ENCODE measurements at regions not wholly inside any gene's neighbourhood (a gene's known extent, or its start where the extent isn't known, plus 50 kb on each side); places are given as distances from the start of the nearest gene placed in this dataset.

- CTCF ChIA-PET = interaction anchor here (0.7 kb wide), 1 partner anchor 290 kb away, joined by 3 read pairs; the partner anchor contains the start of gene UBE2E3
- TF ChIP-seq GLI4 (tag by site-specific recombination; IDR thresholded peaks at IDR 0.05) (no peak), RBAK (tag by site-specific recombination; IDR thresholded peaks at IDR 0.05) (no peak), KLF8 (tag by site-specific recombination; IDR thresholded peaks at IDR 0.05) (no peak), ZNF830 (tag by site-specific recombination; IDR thresholded peaks at IDR 0.05; ENCODE audit: low read depth) (no peak)
- no peaks in the 10 kb centered on the region; the same call in 1 of the 2 replicates for H3K4me1 ChIP-seq (ENCODE audit: control insufficient read depth, insufficient read depth, low read length)
These were observed 289.8 kb upstream of the UBE2E3 start for GRCh38 chr2:180690611-180691010.

GRCh38 chr2:180682871-180683270, 297.5 kb upstream of the UBE2E3 start:
- POLR2A ChIA-PET = no interaction called here
- Histone ChIP-seq H3K4me1 (ENCODE audit: control insufficient read depth, insufficient read depth, low read length) (no peaks in the 10 kb centered on the region), H3K4me3 (ENCODE audit: low read depth, low read length) (no peak overlapping the region), H3K9me3 (ENCODE audit: control insufficient read depth, insufficient read depth, low read depth, low read length) (no peaks in the 10 kb centered on the region), H3K36me3 (ENCODE audit: control insufficient read depth in 2 of 2, insufficient read depth in 1 of 2, low read length in 2 of 2) (no peaks in the 10 kb centered on the region), H3K27ac (ENCODE audit: extremely low read depth, low read depth, low read length) (no peak overlapping the region)
- CTCF ChIA-PET = no interaction called here
- TF ChIP-seq ZNF184 (tag by site-specific recombination; IDR thresholded peaks at IDR 0.05) (no peak), ZNF449 (tag by site-specific recombination; IDR thresholded peaks at IDR 0.05) (no peak), ZSCAN30 (tag by site-specific recombination; IDR thresholded peaks at IDR 0.05) (no peak), ZNF658 (tag by site-specific recombination; IDR thresholded peaks at IDR 0.05) (no peak), ZNF280C (tag by site-specific recombination; IDR thresholded peaks at IDR 0.05) (no peak), ZNF677 (tag by site-specific recombination; IDR thresholded peaks at IDR 0.05) (no peak), ZBTB11 (tag by site-specific recombination; conservative IDR thresholded peaks at IDR 0.05; ENCODE audit: low read depth) (no peak), ZSCAN4 (tag by site-specific recombination; IDR thresholded peaks at IDR 0.05) (no peak)

More at GRCh38 chr2:180690611-180691010, 289.8 kb upstream of the UBE2E3 start:
- H3K4me3 ChIP-seq (ENCODE audit: low read depth, low read length) = no peak overlapping the region
- no peaks in the 10 kb centered on the region for H3K9me3 ChIP-seq (ENCODE audit: control insufficient read depth, insufficient read depth, low read depth, low read length)
- POLR2A ChIA-PET = no interaction called here
- H3K36me3 ChIP-seq (ENCODE audit: control insufficient read depth in 2 of 2, insufficient read depth in 1 of 2, low read length in 2 of 2) = no peaks in the 10 kb centered on the region
- no peak overlapping the region for H3K27ac ChIP-seq (ENCODE audit: extremely low read depth, low read depth, low read length)

DNA sequence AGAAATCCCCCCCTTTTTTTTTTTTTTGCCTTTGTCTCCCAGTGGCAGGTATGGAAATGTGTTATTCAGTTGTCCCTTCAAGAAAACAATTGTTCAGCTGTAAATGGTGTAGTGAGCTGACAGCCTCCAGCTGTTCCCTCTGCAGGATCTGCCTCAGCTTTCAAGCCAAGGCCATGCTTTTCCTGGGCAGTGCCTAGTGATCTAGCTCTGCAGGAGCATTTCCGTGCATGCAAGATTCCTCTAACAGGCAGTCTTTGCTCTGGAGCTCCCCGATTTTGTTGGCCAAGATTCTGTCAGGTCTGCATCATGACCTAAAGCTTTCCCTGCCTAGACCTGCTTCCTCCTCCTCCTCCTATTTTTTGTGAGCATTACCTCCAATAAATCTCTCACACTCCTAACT, 300.7 kb upstream of the UBE2E3 start:
- no peak for TF ChIP-seq ZNF155 (tag by site-specific recombination; IDR thresholded peaks at IDR 0.05)
- TF ChIP-seq SETDB1 (IDR thresholded peaks at IDR 0.05; ENCODE audit: insufficient read length, low read length) = no peak
- no peak for TF ChIP-seq ZNF146 (tag by site-specific recombination; IDR thresholded peaks at IDR 0.05)
- TF ChIP-seq, protein P1, sequence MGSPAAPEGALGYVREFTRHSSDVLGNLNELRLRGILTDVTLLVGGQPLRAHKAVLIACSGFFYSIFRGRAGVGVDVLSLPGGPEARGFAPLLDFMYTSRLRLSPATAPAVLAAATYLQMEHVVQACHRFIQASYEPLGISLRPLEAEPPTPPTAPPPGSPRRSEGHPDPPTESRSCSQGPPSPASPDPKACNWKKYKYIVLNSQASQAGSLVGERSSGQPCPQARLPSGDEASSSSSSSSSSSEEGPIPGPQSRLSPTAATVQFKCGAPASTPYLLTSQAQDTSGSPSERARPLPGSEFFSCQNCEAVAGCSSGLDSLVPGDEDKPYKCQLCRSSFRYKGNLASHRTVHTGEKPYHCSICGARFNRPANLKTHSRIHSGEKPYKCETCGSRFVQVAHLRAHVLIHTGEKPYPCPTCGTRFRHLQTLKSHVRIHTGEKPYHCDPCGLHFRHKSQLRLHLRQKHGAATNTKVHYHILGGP (tag by site-specific recombination; IDR thresholded peaks at IDR 0.05) = no peak
- TF ChIP-seq ZIC2 (tag by site-specific recombination; IDR thresholded peaks at IDR 0.05) = peak; percentile 20; the same call in 1 of the 2 replicates
- Histone ChIP-seq H3K9me3 (ENCODE audit: control insufficient read depth, insufficient read depth, low read depth, low read length) (no peaks in the 10 kb centered on the region), H3K4me3 (ENCODE audit: low read depth, low read length) (no peak overlapping the region), H3K27ac (ENCODE audit: extremely low read depth, low read depth, low read length) (no peak overlapping the region), H3K4me1 (ENCODE audit: control insufficient read depth, insufficient read depth, low read length) (no peaks in the 10 kb centered on the region), H3K36me3 (ENCODE audit: control insufficient read depth in 2 of 2, insufficient read depth in 1 of 2, low read length in 2 of 2) (no peaks in the 10 kb centered on the region)
- ChIA-PET POLR2A (no interaction called here), CTCF (interaction anchor here (0.7 kb wide), 3 partner anchors 59 to 623 kb away, joined by 3 to 7 read pairs (median 5); no protein-coding TSS in a partner anchor)
